HG02763 (cell line): ENCODE measurements at regions not wholly inside any gene's neighbourhood (a gene's known extent, or its start where the extent isn't known, plus 50 kb on each side); places are given as distances from the start of the nearest gene placed in this dataset.

Source experiments
- ATAC-seq: cut with Tn5 transposase; IDR thresholded peaks from one replicate; pipeline ENCODE4 v1.9.1; 2021; ENCODE audit warnings: mild to moderate bottlenecking, moderate library complexity; ENCODE audit not compliant: unreplicated experiment

GRCh38 chr1:83596331-83596730 is 402.6 kb downstream of the TTLL7 start:
- ATAC-seq, result no peak

- ATAC-seq, result no peak
Observed at GRCh38 chr1:83593073-83593472, 405.9 kb downstream of the TTLL7 start.

- ATAC-seq, result no peak
Observed at GRCh38 chr1:83588140-83588539, 410.8 kb downstream of the TTLL7 start.

- ATAC-seq, result no peak
Observed at GRCh38 chr1:83583351-83584014, 415.4 kb downstream of the TTLL7 start.

- no peak for ATAC-seq
Observed at GRCh38 chr1:83581747-83582146, 417.2 kb downstream of the TTLL7 start.

GRCh38 chr1:83574791-83575190 is 424.1 kb downstream of the TTLL7 start:
- no peak for ATAC-seq

- ATAC-seq, result no peak
Observed at GRCh38 chr1:83573776-83574175, 425.2 kb downstream of the TTLL7 start.

- no peak for ATAC-seq
Observed at GRCh38 chr1:83571536-83571935, 427.4 kb downstream of the TTLL7 start.

- ATAC-seq, result no peak
Observed at GRCh38 chr1:83561346-83561745, 437.6 kb downstream of the TTLL7 start.

GRCh38 chr1:83559129-83559840 is 439.6 kb downstream of the TTLL7 start:
- ATAC-seq, result no peak

GRCh38 chr1:83555871-83556270 is 443.1 kb downstream of the TTLL7 start:
- no peak for ATAC-seq

GRCh38 chr1:83554174-83554573 is 444.8 kb downstream of the TTLL7 start:
- no peak for ATAC-seq

GRCh38 chr1:83552820-83553219 is 446.1 kb downstream of the TTLL7 start:
- ATAC-seq, result no peak

- ATAC-seq, result no peak
Observed at GRCh38 chr1:83548311-83548710, 450.6 kb downstream of the TTLL7 start.

- ATAC-seq, result no peak
Observed at GRCh38 chr1:83547901-83548300, 451.0 kb downstream of the TTLL7 start.

GRCh38 chr1:83546874-83547273 is 452.1 kb downstream of the TTLL7 start:
- ATAC-seq, result no peak

- ATAC-seq, result no peak
Observed at GRCh38 chr1:83545066-83545862, 453.7 kb downstream of the TTLL7 start.

GRCh38 chr1:83543222-83543973 is 455.5 kb downstream of the TTLL7 start:
- no peak for ATAC-seq

GRCh38 chr1:83531521-83532309 is 467.2 kb downstream of the TTLL7 start:
- no peak for ATAC-seq

GRCh38 chr1:83530506-83530905 is 468.4 kb downstream of the TTLL7 start:
- ATAC-seq, result no peak
